Lower leg skin (tissue), 3 donors: ENCODE measurements at regions not wholly inside any gene's neighbourhood (a gene's known extent, or its start where the extent isn't known, plus 50 kb on each side); places are given as distances from the start of the nearest gene placed in this dataset.

Source experiments
- POLR2A ChIP-seq, 2 donors: fragments of 450-650 bp; IDR thresholded peaks; one replicate each; pipeline ENCODE4 v1.6.1; 2016 to 2017; ENCODE audit warnings: antibody characterized with exemption in 2 of 2, mild to moderate bottlenecking in 1 of 2, moderate library complexity in 1 of 2
- TF ChIP-seq, protein P1 (sequence below), 3 donors: fragments of 450-650 bp; IDR thresholded peaks; one replicate each; pipeline ENCODE4 v1.5.1; 2016; ENCODE audit warnings: antibody characterized with exemption in 3 of 3, mild to moderate bottlenecking in 3 of 3, moderate library complexity in 2 of 3

DNA sequence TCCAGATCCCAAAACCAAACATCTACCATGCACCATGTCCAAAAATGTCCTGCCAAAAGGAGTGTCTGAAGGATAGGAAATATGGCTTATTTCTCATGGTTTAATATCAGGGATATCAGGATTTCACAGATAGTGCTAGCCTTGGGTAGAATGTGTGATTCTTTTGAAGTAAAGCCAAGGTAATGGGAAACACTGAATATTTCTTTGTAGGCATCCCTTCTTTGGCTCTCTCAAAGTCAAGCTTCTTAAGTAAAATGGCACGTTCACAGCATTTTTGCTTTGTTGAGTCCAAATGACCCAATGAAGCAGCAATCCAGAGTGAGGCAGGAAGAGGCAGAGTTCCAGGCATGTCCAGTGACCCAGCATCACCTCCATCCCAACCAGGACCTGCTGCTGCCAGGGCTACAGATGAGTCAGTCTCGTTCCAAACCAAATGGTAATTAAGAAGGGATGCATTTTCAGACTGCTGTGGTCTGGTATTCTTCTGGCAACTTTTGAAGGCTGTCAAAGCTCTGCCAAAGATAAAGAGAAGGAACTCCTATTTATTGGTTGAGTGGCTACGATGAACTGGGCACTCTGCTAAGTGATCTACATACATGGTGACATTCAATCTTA, 678.8 kb upstream of the KLF4 start:
- TF ChIP-seq, protein P1, sequence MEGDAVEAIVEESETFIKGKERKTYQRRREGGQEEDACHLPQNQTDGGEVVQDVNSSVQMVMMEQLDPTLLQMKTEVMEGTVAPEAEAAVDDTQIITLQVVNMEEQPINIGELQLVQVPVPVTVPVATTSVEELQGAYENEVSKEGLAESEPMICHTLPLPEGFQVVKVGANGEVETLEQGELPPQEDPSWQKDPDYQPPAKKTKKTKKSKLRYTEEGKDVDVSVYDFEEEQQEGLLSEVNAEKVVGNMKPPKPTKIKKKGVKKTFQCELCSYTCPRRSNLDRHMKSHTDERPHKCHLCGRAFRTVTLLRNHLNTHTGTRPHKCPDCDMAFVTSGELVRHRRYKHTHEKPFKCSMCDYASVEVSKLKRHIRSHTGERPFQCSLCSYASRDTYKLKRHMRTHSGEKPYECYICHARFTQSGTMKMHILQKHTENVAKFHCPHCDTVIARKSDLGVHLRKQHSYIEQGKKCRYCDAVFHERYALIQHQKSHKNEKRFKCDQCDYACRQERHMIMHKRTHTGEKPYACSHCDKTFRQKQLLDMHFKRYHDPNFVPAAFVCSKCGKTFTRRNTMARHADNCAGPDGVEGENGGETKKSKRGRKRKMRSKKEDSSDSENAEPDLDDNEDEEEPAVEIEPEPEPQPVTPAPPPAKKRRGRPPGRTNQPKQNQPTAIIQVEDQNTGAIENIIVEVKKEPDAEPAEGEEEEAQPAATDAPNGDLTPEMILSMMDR (IDR thresholded peaks at IDR 0.05): no peak
- no peak for TF ChIP-seq POLR2A (IDR thresholded peaks at IDR 0.05)
